NCI-H187 (cell line): ENCODE measurements at regions not wholly inside any gene's neighbourhood (a gene's known extent, or its start where the extent isn't known, plus 50 kb on each side); places are given as distances from the start of the nearest gene placed in this dataset.

Source experiments
- DNase-seq, 2 experiments: peaks; one replicate each; lab custom pipeline; 2025; lab: John Stamatoyannopoulos, UW

- DNase-seq: no peak
These were observed 217.9 kb downstream of the SOX4 start for GRCh38 chr6:21811484-21811883.

GRCh38 chr6:21816231-21816630 is 222.7 kb downstream of the SOX4 start:
- DNase-seq: no peak

GRCh38 chr6:21820442-21820841 is 226.9 kb downstream of the SOX4 start:
- DNase-seq: no peak

- no peak for DNase-seq
These were observed 229.8 kb downstream of the SOX4 start for GRCh38 chr6:21823371-21823770.

GRCh38 chr6:21824431-21825177 is 231.1 kb downstream of the SOX4 start:
- no peak for DNase-seq

- no peak for DNase-seq
These were observed 232.5 kb downstream of the SOX4 start for GRCh38 chr6:21826023-21826422.

GRCh38 chr6:21826904-21827303 is 233.4 kb downstream of the SOX4 start:
- DNase-seq: no peak

GRCh38 chr6:21827425-21828202 is 234.1 kb downstream of the SOX4 start:
- DNase-seq: no peak

- no peak for DNase-seq
These were observed 235.2 kb downstream of the SOX4 start for GRCh38 chr6:21828704-21829103.

DNA sequence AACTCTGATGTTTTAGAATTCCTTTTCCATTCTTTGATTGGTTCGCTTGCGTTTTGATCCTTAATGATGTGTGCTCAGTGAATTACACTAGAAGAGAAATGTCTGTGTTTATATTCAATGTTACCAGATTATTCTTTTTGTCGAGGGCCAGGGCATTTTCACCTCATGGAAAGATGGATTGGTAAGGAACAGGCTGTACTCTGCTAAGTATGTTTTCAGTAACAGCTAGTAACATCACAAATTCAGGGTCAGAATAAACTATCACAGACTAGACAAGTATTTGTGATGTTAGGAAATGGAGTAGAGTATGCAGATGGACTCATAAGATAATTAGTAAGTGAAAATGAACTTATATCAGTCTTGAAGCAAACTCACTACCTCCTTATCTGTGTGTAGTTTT is 235.6 kb downstream of the SOX4 start:
- no peak for DNase-seq

DNA sequence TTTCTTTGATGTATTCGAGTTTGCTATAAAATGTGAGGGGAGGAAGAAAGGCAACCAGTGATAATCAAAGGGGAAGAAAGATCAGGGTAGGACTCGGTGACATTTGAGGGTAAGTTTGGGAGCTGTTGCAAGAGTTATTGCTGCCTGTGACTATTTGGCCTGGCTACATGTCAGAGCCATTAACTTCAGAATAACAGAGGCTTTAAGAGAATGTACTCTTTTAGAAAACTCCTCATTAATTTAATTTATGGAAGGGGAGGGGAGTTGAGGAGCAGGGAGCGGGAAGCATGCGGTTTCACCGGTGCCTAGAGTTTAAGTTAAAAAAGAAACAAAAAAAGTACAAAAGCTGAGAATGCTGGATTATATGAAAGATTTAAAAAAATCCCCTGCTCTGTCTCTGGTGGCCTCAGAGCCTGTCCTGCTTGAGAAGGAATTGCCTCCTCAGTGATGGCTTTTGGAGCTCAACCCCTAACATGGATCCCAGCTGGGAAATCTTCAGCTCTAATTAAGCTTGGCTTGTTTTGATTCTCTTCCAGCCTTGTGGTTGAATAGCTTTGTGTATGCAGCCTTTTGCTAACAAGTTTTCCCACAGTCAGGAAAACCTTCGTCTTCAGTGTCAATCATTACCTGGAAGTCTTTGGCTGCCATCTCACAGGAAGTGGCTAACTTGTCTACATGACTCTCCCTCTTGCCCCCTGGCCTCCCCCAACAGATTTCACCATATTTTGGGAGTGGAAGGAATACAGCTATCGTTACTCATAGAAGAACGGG is 238.2 kb downstream of the SOX4 start:
- DNase-seq: no peak

- DNase-seq: no peak
These were observed 242.7 kb downstream of the SOX4 start for GRCh38 chr6:21836277-21836676.

- no peak for DNase-seq
These were observed 243.3 kb downstream of the SOX4 start for GRCh38 chr6:21836772-21837425.

DNA sequence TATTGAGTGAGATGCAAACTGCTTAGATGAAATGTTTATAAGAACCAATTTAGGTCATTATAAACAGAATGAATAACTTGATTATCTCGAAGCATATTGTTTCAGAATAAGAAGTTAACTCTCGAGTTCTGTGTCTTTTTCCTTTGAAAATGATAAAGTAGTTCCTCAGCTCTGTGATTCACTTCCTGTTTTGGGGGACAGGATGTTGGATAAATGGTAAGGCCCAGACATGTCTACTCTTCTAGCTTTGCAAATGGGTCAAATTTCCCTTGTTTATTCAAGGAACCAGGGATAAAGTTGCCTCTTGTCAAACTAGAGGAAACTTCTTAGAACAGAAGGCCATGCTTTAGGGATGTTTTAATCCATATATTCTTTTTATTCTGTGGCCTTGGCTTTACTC is 246.9 kb downstream of the SOX4 start:
- no peak for DNase-seq

DNA sequence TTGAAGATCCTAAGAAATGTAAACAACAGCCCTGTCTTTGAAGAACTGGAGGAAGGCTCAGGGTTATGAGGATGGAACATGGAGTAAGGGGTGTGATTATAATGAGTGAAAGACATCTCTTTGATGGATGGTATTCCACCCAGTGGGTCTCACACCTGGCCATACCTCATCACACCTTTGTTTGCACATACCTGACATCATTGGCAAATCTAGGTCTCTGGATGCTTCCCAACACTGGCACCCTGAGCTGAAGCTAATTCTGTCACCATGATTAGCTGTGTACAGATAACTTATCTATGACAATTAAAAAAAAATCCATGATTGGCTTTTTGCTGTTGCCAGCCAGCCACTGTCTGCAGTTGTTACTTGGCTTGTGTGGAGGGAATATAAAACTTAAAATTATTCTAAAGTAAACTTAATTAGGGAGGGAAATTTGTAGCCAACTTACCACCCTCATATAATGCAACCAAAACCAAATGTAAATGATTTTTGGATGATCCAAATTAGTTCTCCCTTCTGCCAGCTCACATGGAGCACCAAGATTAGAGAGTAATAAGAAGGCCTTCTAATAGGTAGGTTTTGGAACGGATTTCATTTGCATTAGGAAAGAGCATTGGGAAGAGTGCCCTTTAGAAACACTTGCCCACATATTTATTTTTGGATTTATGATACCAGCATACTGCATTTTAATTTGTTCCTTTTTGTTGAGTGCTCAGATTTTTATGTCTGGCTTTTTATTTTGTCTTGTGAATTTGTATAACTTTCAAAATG is 249.5 kb downstream of the SOX4 start:
- no peak for DNase-seq

GRCh38 chr6:21844120-21844917 is 250.8 kb downstream of the SOX4 start:
- DNase-seq: no peak

- DNase-seq: no peak
These were observed 251.5 kb downstream of the SOX4 start for GRCh38 chr6:21845018-21845417.

- DNase-seq: no peak
These were observed 252.0 kb downstream of the SOX4 start for GRCh38 chr6:21845439-21846140.

GRCh38 chr6:21846541-21847451 is 253.2 kb downstream of the SOX4 start:
- peak; percentile 72 to 91 for DNase-seq
